IMR-90 (cell line): ENCODE measurements at regions not wholly inside any gene's neighbourhood (a gene's known extent, or its start where the extent isn't known, plus 50 kb on each side); places are given as distances from the start of the nearest gene placed in this dataset.

Experiments
- CTCF ChIP-seq: conservative IDR thresholded peaks from 2 replicates; pipeline ENCODE4 v1.5.1; 2012; ENCODE audit warnings: mild to moderate bottlenecking, low read depth, low read length, improper control_type of control experiment
- FOS ChIP-seq: fragments of 150-350 bp; IDR thresholded peaks from 2 replicates; pipeline ENCODE4 v1.6.1; 2016; ENCODE audit warnings: low read depth, low read length
- MAFK ChIP-seq: IDR thresholded peaks from 2 replicates; pipeline ENCODE4 v1.6.1; 2012; ENCODE audit warnings: low read depth, low read length, improper control_type of control experiment
- NFE2L2 ChIP-seq: fragments of 150-350 bp; IDR thresholded peaks from 2 replicates; pipeline ENCODE4 v1.6.1; 2016; ENCODE audit warnings: low read depth, mild to moderate bottlenecking, low read length
- POLR2A ChIP-seq: IDR thresholded peaks from 2 replicates; pipeline ENCODE4 v1.6.1; 2012; ENCODE audit warnings: mild to moderate bottlenecking, low read depth, low read length
- RAD21 ChIP-seq: IDR thresholded peaks from 2 replicates; pipeline ENCODE4 v1.6.1; 2012; ENCODE audit warnings: low read length, improper control_type of control experiment
- SMC3 ChIP-seq: fragments of 150-350 bp; IDR thresholded peaks from 2 replicates; pipeline ENCODE4 v1.6.1; 2016; ENCODE audit warnings: low read depth, mild to moderate bottlenecking, antibody characterized with exemption, low read length, moderate library complexity

GRCh38 chr6:166778776-166779175, 151.7 kb upstream of the RPS6KA2 start:
- TF ChIP-seq CTCF (no peak), POLR2A (no peak), NFE2L2 (no peak), SMC3 (no peak), MAFK (no peak), FOS (no peak), RAD21 (no peak)
